OCI-LY3 (cell line): ENCODE measurements at regions not wholly inside any gene's neighbourhood (a gene's known extent, or its start where the extent isn't known, plus 50 kb on each side); places are given as distances from the start of the nearest gene placed in this dataset.

ENCODE experiments used
- H2AFZ ChIP-seq: fragments of 200-600, 300-600 bp; shearing (Covaris generic); 2 replicates; pipeline ENCODE4 v1.6.0; 2014; ENCODE audit warnings: antibody characterized with exemption, low read depth, low read length
- H3K27ac ChIP-seq: fragments of 200-600, 300-600 bp; sonication (generic); 2 replicates; pipeline ENCODE4 v1.5.1; 2014; ENCODE audit warnings: mild to moderate bottlenecking, low read length, moderate library complexity, mixed read lengths
- H3K27me3 ChIP-seq: fragments of 200-600, 300-600 bp; sonication (generic); 2 replicates; pipeline ENCODE4 v1.6.1; 2014; ENCODE audit warnings: low read depth, low read length, mixed read lengths
- H3K36me3 ChIP-seq: fragments of 200-600, 300-600 bp; sonication (generic); replicated peaks from 2 replicates; pipeline ENCODE3; 2014; ENCODE audit warnings: low read depth, low read length, mixed read lengths
- H3K4me1 ChIP-seq: fragments of 300-600, 200-600 bp; sonication (generic); 2 replicates; pipeline ENCODE4 v1.6.1; 2014; ENCODE audit warnings: low read length, mixed read lengths
- H3K4me2 ChIP-seq: fragments of 200-600, 300-600 bp; sonication (generic); 2 replicates; pipeline ENCODE4 v1.6.1; 2014; ENCODE audit warnings: low read length, mixed read lengths
- H3K4me3 ChIP-seq: fragments of 300-600, 200-600 bp; sonication (generic); 2 replicates; pipeline ENCODE4 v1.5.1; 2014; ENCODE audit warnings: antibody characterized with exemption, mild to moderate bottlenecking, low read length, moderate library complexity
- H3K79me2 ChIP-seq: fragments of 300-600, 200-600 bp; shearing (Covaris generic); 2 replicates; pipeline ENCODE4 v1.6.1; 2014; ENCODE audit warnings: mild to moderate bottlenecking, low read length, mixed read lengths
- H3K9ac ChIP-seq: fragments of 300-600, 200-600 bp; shearing (Covaris generic); 2 replicates; pipeline ENCODE4 v1.6.0; 2014; ENCODE audit warnings: mild to moderate bottlenecking, low read length, moderate library complexity
- H3K9me3 ChIP-seq: fragments of 200-600, 300-600 bp; shearing (Covaris generic); 2 replicates; pipeline ENCODE4 v1.6.1; 2014; ENCODE audit warnings: low read length, mixed read lengths; ENCODE audit not compliant: insufficient read depth
- H4K20me1 ChIP-seq: fragments of 200-600, 300-600 bp; sonication (generic); 2 replicates; pipeline ENCODE4 v1.6.1; 2016; ENCODE audit warnings: low read length, mixed read lengths; ENCODE audit not compliant: insufficient read depth
- EZH2phosphoT487 ChIP-seq: fragments of 200-600 bp; shearing (Covaris generic); IDR thresholded peaks from 2 replicates; pipeline ENCODE4 v1.6.1; 2018; ENCODE audit warnings: antibody characterized with exemption, mixed run types, low read depth
- TF ChIP-seq, protein P1 (sequence below): fragments of 200-600, 300-600 bp; sonication (generic); IDR thresholded peaks from 2 replicates; pipeline ENCODE4 v1.5.1; 2014; ENCODE audit warnings: antibody characterized with exemption, low read length, low read depth

- H3K9me3 ChIP-seq, result peaks cover 6% of the 10 kb centered on the region; the same call in 1 of the 2 replicates
- no peaks in the 10 kb centered on the region for H3K27me3 ChIP-seq
- no peak overlapping the region for H3K4me2 ChIP-seq
- H4K20me1 ChIP-seq, result no peaks in the 10 kb centered on the region
- no peak overlapping the region for H3K27ac ChIP-seq
- H3K79me2 ChIP-seq, result no peaks in the 10 kb centered on the region
- H3K9ac ChIP-seq, result no peak overlapping the region
- H2AFZ ChIP-seq, result no peak overlapping the region; the same call in 1 of the 2 replicates
- no peak overlapping the region for H3K4me3 ChIP-seq
- TF ChIP-seq, protein P1, sequence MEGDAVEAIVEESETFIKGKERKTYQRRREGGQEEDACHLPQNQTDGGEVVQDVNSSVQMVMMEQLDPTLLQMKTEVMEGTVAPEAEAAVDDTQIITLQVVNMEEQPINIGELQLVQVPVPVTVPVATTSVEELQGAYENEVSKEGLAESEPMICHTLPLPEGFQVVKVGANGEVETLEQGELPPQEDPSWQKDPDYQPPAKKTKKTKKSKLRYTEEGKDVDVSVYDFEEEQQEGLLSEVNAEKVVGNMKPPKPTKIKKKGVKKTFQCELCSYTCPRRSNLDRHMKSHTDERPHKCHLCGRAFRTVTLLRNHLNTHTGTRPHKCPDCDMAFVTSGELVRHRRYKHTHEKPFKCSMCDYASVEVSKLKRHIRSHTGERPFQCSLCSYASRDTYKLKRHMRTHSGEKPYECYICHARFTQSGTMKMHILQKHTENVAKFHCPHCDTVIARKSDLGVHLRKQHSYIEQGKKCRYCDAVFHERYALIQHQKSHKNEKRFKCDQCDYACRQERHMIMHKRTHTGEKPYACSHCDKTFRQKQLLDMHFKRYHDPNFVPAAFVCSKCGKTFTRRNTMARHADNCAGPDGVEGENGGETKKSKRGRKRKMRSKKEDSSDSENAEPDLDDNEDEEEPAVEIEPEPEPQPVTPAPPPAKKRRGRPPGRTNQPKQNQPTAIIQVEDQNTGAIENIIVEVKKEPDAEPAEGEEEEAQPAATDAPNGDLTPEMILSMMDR, result no peak
- no peak for TF ChIP-seq EZH2phosphoT487
- H3K4me1 ChIP-seq, result no peaks in the 10 kb centered on the region
- H3K36me3 ChIP-seq, result no peaks in the 10 kb centered on the region
Observed at GRCh38 chr4:14807856-14808255, 194.4 kb upstream of the CPEB2 start.

- TF ChIP-seq EZH2phosphoT487, result no peak
- TF ChIP-seq, protein P1, result no peak
- no peaks in the 10 kb centered on the region for H3K4me1 ChIP-seq
- no peak overlapping the region for H3K9ac ChIP-seq
- H3K4me2 ChIP-seq, result no peak overlapping the region
- H3K79me2 ChIP-seq, result no peaks in the 10 kb centered on the region
- H3K27ac ChIP-seq, result no peak overlapping the region
- H2AFZ ChIP-seq, result no peak overlapping the region
- peaks cover 6% of the 10 kb centered on the region; the same call in 1 of the 2 replicates for H3K9me3 ChIP-seq
- H3K27me3 ChIP-seq, result no peaks in the 10 kb centered on the region
- H3K4me3 ChIP-seq, result no peak overlapping the region
- H4K20me1 ChIP-seq, result no peaks in the 10 kb centered on the region
- H3K36me3 ChIP-seq, result no peaks in the 10 kb centered on the region
Observed at GRCh38 chr4:14809203-14809602, 193.1 kb upstream of the CPEB2 start.

- H3K4me2 ChIP-seq, result no peak overlapping the region
- no peak overlapping the region for H3K4me3 ChIP-seq
- TF ChIP-seq, protein P1, result no peak
- TF ChIP-seq EZH2phosphoT487, result no peak
- H3K9me3 ChIP-seq, result peaks cover 6% of the 10 kb centered on the region; the same call in 1 of the 2 replicates
- no peak overlapping the region for H3K27ac ChIP-seq
- no peak overlapping the region for H3K9ac ChIP-seq
- H3K36me3 ChIP-seq, result no peaks in the 10 kb centered on the region
- no peaks in the 10 kb centered on the region for H3K27me3 ChIP-seq
- H3K4me1 ChIP-seq, result no peaks in the 10 kb centered on the region
- no peak overlapping the region for H2AFZ ChIP-seq
- H3K79me2 ChIP-seq, result no peaks in the 10 kb centered on the region
- H4K20me1 ChIP-seq, result no peaks in the 10 kb centered on the region
Observed at GRCh38 chr4:14810121-14810520, 192.2 kb upstream of the CPEB2 start.

- TF ChIP-seq EZH2phosphoT487, result no peak
- TF ChIP-seq, protein P1, result no peak
- no peak overlapping the region for H2AFZ ChIP-seq
- peaks cover 6% of the 10 kb centered on the region; the same call in 1 of the 2 replicates for H3K9me3 ChIP-seq
- no peak overlapping the region for H3K27ac ChIP-seq
- no peaks in the 10 kb centered on the region for H4K20me1 ChIP-seq
- H3K4me2 ChIP-seq, result no peak overlapping the region
- no peaks in the 10 kb centered on the region for H3K27me3 ChIP-seq
- H3K4me1 ChIP-seq, result no peaks in the 10 kb centered on the region
- H3K79me2 ChIP-seq, result no peaks in the 10 kb centered on the region
- no peak overlapping the region for H3K9ac ChIP-seq
- H3K36me3 ChIP-seq, result no peaks in the 10 kb centered on the region
- no peak overlapping the region for H3K4me3 ChIP-seq
Observed at GRCh38 chr4:14810568-14810967, 191.7 kb upstream of the CPEB2 start.
